ENCODE measurements at regions not wholly inside any gene's neighbourhood (a gene's known extent, or its start where the extent isn't known, plus 50 kb on each side); places are given as distances from the start of the nearest gene placed in this dataset.

GRCh38 chr7:156115582-156115981, 303.3 kb upstream of the SHH start:
- TF ChIP-seq EZH2 (IDR thresholded peaks at IDR 0.05; ENCODE audit: low read depth, unreplicated experiment): no peak
- TF ChIP-seq CTCF (conservative IDR thresholded peaks at IDR 0.05; ENCODE audit: low read depth in 2 of 2): no peak
- TF ChIP-seq STAT1 (IDR thresholded peaks at IDR 0.05; ENCODE audit: unreplicated experiment): no peak
- no peak for TF ChIP-seq REST (IDR thresholded peaks at IDR 0.05; ENCODE audit: unreplicated experiment)

All from GM23338 (cell line).